ENCODE measurements at regions not wholly inside any gene's neighbourhood (a gene's known extent, or its start where the extent isn't known, plus 50 kb on each side); places are given as distances from the start of the nearest gene placed in this dataset.

- H3K4me3 ChIP-seq (ENCODE audit: low read depth, low read length) = no peak overlapping the region
- POLR2A ChIA-PET = no interaction called here
- no peak for TF ChIP-seq CTCF (IDR thresholded peaks at IDR 0.05; ENCODE audit: insufficient read depth, low read length, missing control alignments)
- DNase-seq (ENCODE audit: low read depth, low spot score) = no peak
- CTCF ChIA-PET = no interaction called here
Observed at GRCh38 chr9:119934497-119934896, 565.3 kb upstream of the BRINP1 start.

- ChIA-PET CTCF (no interaction called here), POLR2A (no interaction called here)
- no peak for TF ChIP-seq CTCF (IDR thresholded peaks at IDR 0.05; ENCODE audit: insufficient read depth, low read length, missing control alignments)
Observed at GRCh38 chr9:119933191-119933590, 564.0 kb upstream of the BRINP1 start.

GRCh38 chr9:119924736-119925135, 555.5 kb upstream of the BRINP1 start:
- POLR2A ChIA-PET = no interaction called here
- DNase-seq (ENCODE audit: low read depth, low spot score) = no peak
- TF ChIP-seq CTCF (IDR thresholded peaks at IDR 0.05; ENCODE audit: insufficient read depth, low read length, missing control alignments) = no peak
- CTCF ChIA-PET = interaction anchor here (1.9 kb wide), 1 partner anchor 43 kb away, joined by 4 read pairs; no protein-coding TSS in a partner anchor
- H3K4me3 ChIP-seq (ENCODE audit: low read depth, low read length) = no peak overlapping the region

More at GRCh38 chr9:119933191-119933590, 564.0 kb upstream of the BRINP1 start:
- no peak overlapping the region for H3K4me3 ChIP-seq (ENCODE audit: low read depth, low read length)
- DNase-seq (ENCODE audit: low read depth, low spot score) = no peak

GRCh38 chr9:119917175-119917574, 547.9 kb upstream of the BRINP1 start:
- no peak for DNase-seq (ENCODE audit: low read depth, low spot score)
- TF ChIP-seq CTCF (IDR thresholded peaks at IDR 0.05; ENCODE audit: insufficient read depth, low read length, missing control alignments) = no peak
- H3K4me3 ChIP-seq (ENCODE audit: low read depth, low read length) = no peak overlapping the region
- CTCF ChIA-PET = no interaction called here
- POLR2A ChIA-PET = no interaction called here

- no peak for DNase-seq (ENCODE audit: low read depth, low spot score)
- H3K4me3 ChIP-seq (ENCODE audit: low read depth, low read length) = no peak overlapping the region
- ChIA-PET POLR2A (no interaction called here), CTCF (no interaction called here)
- no peak for TF ChIP-seq CTCF (IDR thresholded peaks at IDR 0.05; ENCODE audit: insufficient read depth, low read length, missing control alignments)
Observed at GRCh38 chr9:119907056-119907455, 537.8 kb upstream of the BRINP1 start.

GRCh38 chr9:119905724-119906123, 536.5 kb upstream of the BRINP1 start:
- ChIA-PET CTCF (no interaction called here), POLR2A (no interaction called here)
- H3K4me3 ChIP-seq (ENCODE audit: low read depth, low read length) = no peak overlapping the region
- no peak for TF ChIP-seq CTCF (IDR thresholded peaks at IDR 0.05; ENCODE audit: insufficient read depth, low read length, missing control alignments)
- DNase-seq (ENCODE audit: low read depth, low spot score) = no peak
